ENCODE measurements at regions not wholly inside any gene's neighbourhood (a gene's known extent, or its start where the extent isn't known, plus 50 kb on each side); places are given as distances from the start of the nearest gene placed in this dataset.

DNA sequence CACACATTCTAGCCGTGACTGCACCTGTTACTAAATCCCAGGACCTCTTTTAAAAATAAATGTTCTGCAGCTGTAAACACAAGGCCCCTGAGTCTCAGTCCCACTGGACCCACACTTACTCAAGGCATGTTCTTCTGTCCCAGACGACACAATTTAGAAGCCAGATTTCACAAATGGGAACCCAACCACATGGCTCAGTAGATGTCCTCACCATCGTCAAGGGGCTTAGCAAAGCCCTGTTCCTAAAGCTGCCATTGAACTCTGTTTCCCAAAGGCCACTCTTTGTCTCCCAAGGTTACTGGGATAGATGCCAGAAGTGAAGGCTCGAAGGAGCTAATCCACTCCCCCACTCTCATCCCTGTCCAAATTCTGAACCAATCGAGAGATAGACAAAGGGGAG lies 301.0 kb downstream of the GALR1 start:
- intact Hi-C loops (cut with micrococcal nuclease; ENCODE audit: unreplicated experiment): no loop called here
- CTCF ChIA-PET (ENCODE audit: unreplicated experiment): no interaction called here
- TF ChIP-seq, protein P1, sequence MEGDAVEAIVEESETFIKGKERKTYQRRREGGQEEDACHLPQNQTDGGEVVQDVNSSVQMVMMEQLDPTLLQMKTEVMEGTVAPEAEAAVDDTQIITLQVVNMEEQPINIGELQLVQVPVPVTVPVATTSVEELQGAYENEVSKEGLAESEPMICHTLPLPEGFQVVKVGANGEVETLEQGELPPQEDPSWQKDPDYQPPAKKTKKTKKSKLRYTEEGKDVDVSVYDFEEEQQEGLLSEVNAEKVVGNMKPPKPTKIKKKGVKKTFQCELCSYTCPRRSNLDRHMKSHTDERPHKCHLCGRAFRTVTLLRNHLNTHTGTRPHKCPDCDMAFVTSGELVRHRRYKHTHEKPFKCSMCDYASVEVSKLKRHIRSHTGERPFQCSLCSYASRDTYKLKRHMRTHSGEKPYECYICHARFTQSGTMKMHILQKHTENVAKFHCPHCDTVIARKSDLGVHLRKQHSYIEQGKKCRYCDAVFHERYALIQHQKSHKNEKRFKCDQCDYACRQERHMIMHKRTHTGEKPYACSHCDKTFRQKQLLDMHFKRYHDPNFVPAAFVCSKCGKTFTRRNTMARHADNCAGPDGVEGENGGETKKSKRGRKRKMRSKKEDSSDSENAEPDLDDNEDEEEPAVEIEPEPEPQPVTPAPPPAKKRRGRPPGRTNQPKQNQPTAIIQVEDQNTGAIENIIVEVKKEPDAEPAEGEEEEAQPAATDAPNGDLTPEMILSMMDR (conservative IDR thresholded peaks at IDR 0.05; ENCODE audit: low read length): no peak
- TF ChIP-seq EZH2phosphoT487 (IDR thresholded peaks at IDR 0.05; ENCODE audit: borderline replicate concordance, low read depth, low read length): no peak
- Histone ChIP-seq H3K4me2 (ENCODE audit: low read length) (no peak overlapping the region), H3K79me2 (ENCODE audit: insufficient read depth, low read depth, low read length) (no peaks in the 10 kb centered on the region), H3K27ac (ENCODE audit: low read depth, low read length, poor library complexity, severe bottlenecking) (no peak overlapping the region), H2AFZ (ENCODE audit: low read length) (no peak overlapping the region), H3K4me1 (ENCODE audit: insufficient read depth, low read length, poor library complexity, severe bottlenecking) (no peaks in the 10 kb centered on the region), H3K36me3 (ENCODE audit: insufficient read depth, low read length) (no peaks in the 10 kb centered on the region), H3K9me2 (ENCODE audit: insufficient read depth, low read length) (no peaks in the 10 kb centered on the region), H4K20me1 (ENCODE audit: insufficient read depth, low read length) (no peaks in the 10 kb centered on the region), H3K9me3 (ENCODE audit: low read length) (no peaks in the 10 kb centered on the region), H3K4me3 (ENCODE audit: low read depth, low read length, poor library complexity, severe bottlenecking) (no peak overlapping the region)
- no TSS peak for BruUV-seq (replicated peaks)
- POLR2A ChIA-PET: no interaction called here
- DNase-seq (ENCODE audit: low spot score): no peak

GRCh38 chr18:77551055-77551454 lies 301.4 kb downstream of the GALR1 start:
- no peak overlapping the region for H3K4me2 ChIP-seq (ENCODE audit: low read length)
- H3K79me2 ChIP-seq (ENCODE audit: insufficient read depth, low read depth, low read length): no peaks in the 10 kb centered on the region
- H3K4me3 ChIP-seq (ENCODE audit: low read depth, low read length, poor library complexity, severe bottlenecking): no peak overlapping the region
- no peak overlapping the region for H3K27ac ChIP-seq (ENCODE audit: low read depth, low read length, poor library complexity, severe bottlenecking)
- intact Hi-C loops (cut with micrococcal nuclease; ENCODE audit: unreplicated experiment): no loop called here
- H3K9me2 ChIP-seq (ENCODE audit: insufficient read depth, low read length): no peaks in the 10 kb centered on the region
- ChIA-PET POLR2A (no interaction called here), CTCF (ENCODE audit: unreplicated experiment) (no interaction called here)
- no peak for DNase-seq (ENCODE audit: low spot score)
- TF ChIP-seq EZH2phosphoT487 (IDR thresholded peaks at IDR 0.05; ENCODE audit: borderline replicate concordance, low read depth, low read length): no peak
- TF ChIP-seq, protein P1 (conservative IDR thresholded peaks at IDR 0.05; ENCODE audit: low read length): no peak
- H4K20me1 ChIP-seq (ENCODE audit: insufficient read depth, low read length): no peaks in the 10 kb centered on the region
- H3K36me3 ChIP-seq (ENCODE audit: insufficient read depth, low read length): no peaks in the 10 kb centered on the region
- no peaks in the 10 kb centered on the region for H3K4me1 ChIP-seq (ENCODE audit: insufficient read depth, low read length, poor library complexity, severe bottlenecking)
- BruUV-seq (replicated peaks): no TSS peak
- H2AFZ ChIP-seq (ENCODE audit: low read length): no peak overlapping the region
- no peaks in the 10 kb centered on the region for H3K9me3 ChIP-seq (ENCODE audit: low read length)

GRCh38 chr18:77552945-77553344 lies 303.3 kb downstream of the GALR1 start:
- TF ChIP-seq, protein P1 (conservative IDR thresholded peaks at IDR 0.05; ENCODE audit: low read length): no peak
- no peak for TF ChIP-seq EZH2phosphoT487 (IDR thresholded peaks at IDR 0.05; ENCODE audit: borderline replicate concordance, low read depth, low read length)
- H3K4me1 ChIP-seq (ENCODE audit: insufficient read depth, low read length, poor library complexity, severe bottlenecking): no peaks in the 10 kb centered on the region
- H2AFZ ChIP-seq (ENCODE audit: low read length): no peak overlapping the region
- no peak overlapping the region for H3K27ac ChIP-seq (ENCODE audit: low read depth, low read length, poor library complexity, severe bottlenecking)
- no peaks in the 10 kb centered on the region for H3K36me3 ChIP-seq (ENCODE audit: insufficient read depth, low read length)
- ChIA-PET CTCF (ENCODE audit: unreplicated experiment) (no interaction called here), POLR2A (no interaction called here)
- DNase-seq (ENCODE audit: low spot score): no peak
- no peaks in the 10 kb centered on the region for H3K9me2 ChIP-seq (ENCODE audit: insufficient read depth, low read length)
- intact Hi-C loops (cut with micrococcal nuclease; ENCODE audit: unreplicated experiment): no loop called here
- H3K79me2 ChIP-seq (ENCODE audit: insufficient read depth, low read depth, low read length): no peaks in the 10 kb centered on the region
- no peaks in the 10 kb centered on the region for H3K9me3 ChIP-seq (ENCODE audit: low read length)
- no peak overlapping the region for H3K4me2 ChIP-seq (ENCODE audit: low read length)
- H3K4me3 ChIP-seq (ENCODE audit: low read depth, low read length, poor library complexity, severe bottlenecking): no peak overlapping the region
- BruUV-seq (replicated peaks): no TSS peak
- no peaks in the 10 kb centered on the region for H4K20me1 ChIP-seq (ENCODE audit: insufficient read depth, low read length)
